IMR-90 (cell line): ENCODE measurements at regions not wholly inside any gene's neighbourhood (a gene's known extent, or its start where the extent isn't known, plus 50 kb on each side); places are given as distances from the start of the nearest gene placed in this dataset.

Experiments used
- ATAC-seq: fragments of 200-7000 bp; cut with Tn5 transposase; 2 replicates; pipeline ENCODE4 v1.9.1; 2020; ENCODE audit warnings: low read depth, mild to moderate bottlenecking, moderate library complexity
- BruUV-seq: library from RNA; stranded (reverse); fragments of 400-500 nt; replicated peaks from 2 replicates; lab custom pipeline; 2021; lab: Mats Ljungman, UMichigan
- CTCF ChIA-PET: fragments of 300-600 bp; formaldehyde crosslinking; extraction: SDS; loops from one replicate; lab custom pipeline; 2021; ENCODE audit warnings: antibody characterized with exemption; lab: Yijun Ruan, JAX
- POLR2A ChIA-PET: fragments of 300-600 bp; sonication (Branson Sonifier 250); formaldehyde crosslinking; loops from one replicate; lab custom pipeline; 2022; ENCODE audit warnings: antibody characterized with exemption; ENCODE audit not compliant: unreplicated experiment; lab: Charles Lee
- DNase-seq: peaks from one replicate; pipeline ENCODE4 v3.0.0; 2013
- H2AFZ ChIP-seq: replicated peaks from 2 replicates; pipeline ENCODE3; 2013; ENCODE audit warnings: low read length, mild to moderate bottlenecking; ENCODE audit not compliant: poor library complexity
- H2AK5ac ChIP-seq: 2 replicates; pipeline ENCODE4 v1.6.1; 2013; ENCODE audit warnings: low read depth, low read length, inconsistent platforms
- H2AK9ac ChIP-seq: replicated peaks from 2 replicates; pipeline ENCODE3; 2013; ENCODE audit warnings: mild to moderate bottlenecking, low read depth, low read length, moderate library complexity; ENCODE audit not compliant: poor library complexity
- H2BK120ac ChIP-seq: 2 replicates; pipeline ENCODE4 v1.6.1; 2013; ENCODE audit warnings: low read depth, low read length, inconsistent platforms
- H2BK15ac ChIP-seq: 3 replicates; pipeline ENCODE4 v1.6.1; 2013; ENCODE audit warnings: low read depth, low read length, inconsistent platforms
- H2BK20ac ChIP-seq: 2 replicates; pipeline ENCODE4 v1.6.1; 2013; ENCODE audit warnings: low read depth, mild to moderate bottlenecking, inconsistent platforms, low read length, moderate library complexity
- H2BK5ac ChIP-seq: 2 replicates; pipeline ENCODE4 v1.6.1; 2013; ENCODE audit warnings: mild to moderate bottlenecking, low read depth, low read length, inconsistent platforms; ENCODE audit not compliant: poor library complexity, severe bottlenecking
- H3K14ac ChIP-seq: replicated peaks from 2 replicates; pipeline ENCODE4 v1.6.1; 2013; ENCODE audit warnings: low read depth, low read length, inconsistent platforms
- H3K18ac ChIP-seq: 2 replicates; pipeline ENCODE4 v1.6.1; 2013; ENCODE audit warnings: low read depth, low read length, control low read depth
- H3K23ac ChIP-seq: 2 replicates; pipeline ENCODE4 v1.6.1; 2013; ENCODE audit warnings: low read depth, low read length, inconsistent platforms
- H3K27ac ChIP-seq: 2 replicates; pipeline ENCODE4 v1.5.1; 2013; ENCODE audit warnings: mild to moderate bottlenecking, control low read depth, low read length; ENCODE audit not compliant: insufficient read depth
- H3K27me3 ChIP-seq: 2 replicates; pipeline ENCODE4 v1.6.1; 2013; ENCODE audit warnings: low read length; ENCODE audit not compliant: control insufficient read depth, insufficient read depth
- H3K36me3 ChIP-seq: 2 replicates; pipeline ENCODE4 v1.6.1; 2013; ENCODE audit warnings: low read length, mixed read lengths; ENCODE audit not compliant: control insufficient read depth, insufficient read depth
- H3K4ac ChIP-seq: 2 replicates; pipeline ENCODE4 v1.6.1; 2013; ENCODE audit warnings: low read depth, low read length, inconsistent platforms
- H3K4me1 ChIP-seq: 2 replicates; pipeline ENCODE4 v1.6.1; 2013; ENCODE audit warnings: low read length, mixed read lengths; ENCODE audit not compliant: control insufficient read depth, insufficient read depth
- H3K4me2 ChIP-seq: 2 replicates; pipeline ENCODE4 v1.6.1; 2013; ENCODE audit warnings: low read depth, mild to moderate bottlenecking, control low read depth, low read length, moderate library complexity
- H3K4me3 ChIP-seq: 2 replicates; pipeline ENCODE4 v1.5.1; 2013; ENCODE audit warnings: low read depth, mild to moderate bottlenecking, control low read depth, low read length, moderate library complexity; ENCODE audit not compliant: insufficient read depth
- H3K56ac ChIP-seq: 2 replicates; pipeline ENCODE4 v1.6.1; 2013; ENCODE audit warnings: low read length, inconsistent platforms; ENCODE audit not compliant: insufficient read depth; ENCODE audit errors: extremely low read depth
- H3K79me1 ChIP-seq, 2 experiments: 2 replicates each; pipeline ENCODE4 v1.6.1; 2013; ENCODE audit warnings: low read length in 2 of 2, inconsistent platforms in 1 of 2, low read depth in 1 of 2
- H3K9ac ChIP-seq: 2 replicates; pipeline ENCODE4 v1.6.1; 2013; ENCODE audit warnings: low read depth, low read length, control low read depth
- H3K9me1 ChIP-seq: 2 replicates; pipeline ENCODE4 v1.6.1; 2013; ENCODE audit warnings: low read length, inconsistent platforms; ENCODE audit not compliant: insufficient read depth
- H3K9me3 ChIP-seq: 2 replicates; pipeline ENCODE4 v1.6.1; 2013; ENCODE audit warnings: low read length; ENCODE audit not compliant: control insufficient read depth, insufficient read depth
- H4K20me1 ChIP-seq: 2 replicates; pipeline ENCODE4 v1.6.1; 2013; ENCODE audit warnings: low read length, inconsistent platforms; ENCODE audit not compliant: insufficient read depth
- H4K5ac ChIP-seq: 2 replicates; pipeline ENCODE4 v1.6.1; 2013; ENCODE audit warnings: mild to moderate bottlenecking, low read depth, low read length, control low read depth
- H4K8ac ChIP-seq, 2 experiments: 2 replicates each; pipeline ENCODE4 v1.6.1; 2013; ENCODE audit warnings: low read depth in 2 of 2, low read length in 2 of 2, control low read depth in 1 of 2, inconsistent platforms in 1 of 2
- H4K91ac ChIP-seq: 2 replicates; pipeline ENCODE4 v1.6.1; 2013; ENCODE audit warnings: low read depth, low read length, inconsistent platforms; ENCODE audit not compliant: insufficient read depth
- BHLHE40 ChIP-seq: fragments of 150-350 bp; IDR thresholded peaks from 2 replicates; pipeline ENCODE4 v1.6.1; 2016; ENCODE audit warnings: mild to moderate bottlenecking, low read depth, low read length
- CHD1 ChIP-seq: IDR thresholded peaks from 2 replicates; pipeline ENCODE4 v1.6.1; 2012; ENCODE audit warnings: low read depth, low read length, improper control_type of control experiment
- FOS ChIP-seq: fragments of 150-350 bp; IDR thresholded peaks from 2 replicates; pipeline ENCODE4 v1.6.1; 2016; ENCODE audit warnings: low read depth, low read length
- MAFK ChIP-seq: IDR thresholded peaks from 2 replicates; pipeline ENCODE4 v1.6.1; 2012; ENCODE audit warnings: low read depth, low read length, improper control_type of control experiment
- MAZ ChIP-seq: IDR thresholded peaks from 2 replicates; pipeline ENCODE4 v1.6.1; 2012; ENCODE audit warnings: low read depth, mild to moderate bottlenecking, low read length, improper control_type of control experiment, moderate library complexity, borderline replicate concordance
- MXI1 ChIP-seq: IDR thresholded peaks from 2 replicates; pipeline ENCODE4 v1.6.1; 2012; ENCODE audit warnings: low read depth, mild to moderate bottlenecking, low read length, moderate library complexity, borderline replicate concordance
- NFE2L2 ChIP-seq: fragments of 150-350 bp; IDR thresholded peaks from 2 replicates; pipeline ENCODE4 v1.6.1; 2016; ENCODE audit warnings: low read depth, mild to moderate bottlenecking, low read length
- POLR2A ChIP-seq: IDR thresholded peaks from 2 replicates; pipeline ENCODE4 v1.6.1; 2012; ENCODE audit warnings: mild to moderate bottlenecking, low read depth, low read length
- RAD21 ChIP-seq: IDR thresholded peaks from 2 replicates; pipeline ENCODE4 v1.6.1; 2012; ENCODE audit warnings: low read length, improper control_type of control experiment
- RCOR1 ChIP-seq: IDR thresholded peaks from 2 replicates; pipeline ENCODE4 v1.6.1; 2012; ENCODE audit warnings: mild to moderate bottlenecking, low read length, improper control_type of control experiment; ENCODE audit not compliant: insufficient replicate concordance
- RFX5 ChIP-seq: IDR thresholded peaks from 2 replicates; pipeline ENCODE4 v1.8.0; 2012; ENCODE audit warnings: low read depth, mild to moderate bottlenecking, low read length, moderate library complexity
- SMC3 ChIP-seq: fragments of 150-350 bp; IDR thresholded peaks from 2 replicates; pipeline ENCODE4 v1.6.1; 2016; ENCODE audit warnings: low read depth, mild to moderate bottlenecking, antibody characterized with exemption, low read length, moderate library complexity
- USF2 ChIP-seq: fragments of 150-350 bp; IDR thresholded peaks from 2 replicates; pipeline ENCODE4 v1.6.1; 2017; ENCODE audit warnings: mild to moderate bottlenecking, antibody characterized with exemption, low read length, low read depth
- WGBS, 2 experiments: methylation state at CpG; one replicate each; pipeline versions ENCODE4 v1.1.5 to v1.1.7; 2013; ENCODE audit warnings: missing lambda C conversion rate in 2 of 2; ENCODE audit not compliant: insufficient read length in 1 of 2; ENCODE audit errors: extremely low coverage in 2 of 2; 5-methylcytosine and 5-hydroxymethylcytosine counted together
- dilution Hi-C: fragments of 300-500 bp; cut with HindIII; formaldehyde crosslinking; loops from one replicate; pipeline ENCODE4 v1.14.3; 2018; ENCODE audit warnings: low sequenced_read_pairs; ENCODE audit not compliant: unreplicated experiment
- in situ Hi-C: fragments of 300-500 bp; cut with MboI; formaldehyde crosslinking; loops from 3 replicates; pipeline ENCODE4 v1.14.3; 2019; ENCODE audit warnings: low sequenced_read_pairs, inconsistent platforms, mixed read lengths
- intact Hi-C: fragments of 100-400 bp; cut with micrococcal nuclease; formaldehyde crosslinking; loops from 2 replicates; pipeline ENCODE4 v1.10.0; 2022
- TF ChIP-seq, protein P1 (sequence below): conservative IDR thresholded peaks from 2 replicates; pipeline ENCODE4 v1.5.1; 2012; ENCODE audit warnings: mild to moderate bottlenecking, low read depth, low read length, improper control_type of control experiment

- peak; percentile 24; the same call in 1 of the 2 replicates for TF ChIP-seq RAD21
- no peak for TF ChIP-seq NFE2L2
- peak; percentile 96 for TF ChIP-seq BHLHE40
Measured at GRCh38 chr20:50285376-50286173, 94.9 kb downstream of the CEBPB start (continued).

DNA sequence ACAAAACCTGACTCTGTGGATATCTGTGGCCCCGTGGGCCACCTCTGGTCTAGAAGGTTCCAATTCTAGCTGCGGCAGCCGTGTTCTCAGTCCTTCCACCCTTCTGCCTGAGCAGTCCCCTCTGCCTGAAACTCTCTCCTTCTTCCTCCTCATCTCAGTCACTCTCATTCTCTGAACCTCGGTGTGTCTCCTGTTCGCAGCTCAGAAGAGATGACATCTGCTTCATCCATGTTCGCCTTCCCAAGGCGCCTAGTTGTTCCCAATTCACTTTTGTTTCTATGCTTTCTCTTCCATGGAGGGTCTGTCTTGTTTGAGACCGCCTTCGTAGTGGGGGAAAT, 95.5 kb downstream of the CEBPB start:
- Histone ChIP-seq H2BK15ac (peak overlapping the region; percentile 100), H2AK5ac (peak overlapping the region; percentile 99), H4K8ac (peak overlapping the region; percentile 94 to 97), H3K27ac (peak overlapping the region; percentile 96), H3K36me3 (no peaks in the 10 kb centered on the region), H4K5ac (peak overlapping the region; percentile 94), H2BK20ac (peak overlapping the region; percentile 99), H3K79me1 (peaks cover 0 to 30% of the 10 kb centered on the region in 2 experiments; a peak in 2 of 4 replicates), H3K14ac (peak overlapping the region; percentile 86), H3K4me1 (peaks cover 37% of the 10 kb centered on the region), H2BK5ac (peak overlapping the region; percentile 96), H2AK9ac (peak overlapping the region; percentile 96), H3K9ac (peak overlapping the region; percentile 54), H3K4me3 (no peak overlapping the region), H3K4me2 (no peak overlapping the region), H2AFZ (peak overlapping the region; percentile 87), H3K23ac (peak overlapping the region; percentile 94), H3K56ac (peak overlapping the region; percentile 92), H4K91ac (peak overlapping the region; percentile 99), H3K27me3 (no peaks in the 10 kb centered on the region), H3K4ac (peak overlapping the region; percentile 99), H3K18ac (peak overlapping the region; percentile 95), H3K9me1 (peaks cover 38% of the 10 kb centered on the region), H2BK120ac (peak overlapping the region; percentile 99), H4K20me1 (no peaks in the 10 kb centered on the region), H3K9me3 (no peaks in the 10 kb centered on the region)
- intact Hi-C loops (loop anchor here (2.0 kb wide), 1 partner anchor 19 kb away; no protein-coding TSS in a partner anchor), dilution Hi-C loops (no loop called here), in situ Hi-C loops (no loop called here)
- ChIA-PET POLR2A (interaction anchor here (1.7 kb wide), 1 partner anchor 19 kb away, joined by 10 read pairs; no protein-coding TSS in a partner anchor), CTCF (interaction anchor here (1.9 kb wide), 1 partner anchor 169 kb away, joined by 7 read pairs; no protein-coding TSS in a partner anchor)
- ATAC-seq (peak; percentile 13), DNase-seq (no peak)
- 56% methylated on average over 5 of the region's 9 CpGs; no CpG with 5 or more reads in 1 of the 2 experiments for WGBS, 2 experiments
- BruUV-seq, result no TSS peak
- TF ChIP-seq RFX5 (no peak), POLR2A (no peak), RAD21 (no peak), RCOR1 (no peak), MAZ (no peak), MXI1 (no peak), USF2 (no peak), CHD1 (no peak), NFE2L2 (no peak), MAFK (no peak), SMC3 (no peak), FOS (no peak)
- TF ChIP-seq, protein P1, sequence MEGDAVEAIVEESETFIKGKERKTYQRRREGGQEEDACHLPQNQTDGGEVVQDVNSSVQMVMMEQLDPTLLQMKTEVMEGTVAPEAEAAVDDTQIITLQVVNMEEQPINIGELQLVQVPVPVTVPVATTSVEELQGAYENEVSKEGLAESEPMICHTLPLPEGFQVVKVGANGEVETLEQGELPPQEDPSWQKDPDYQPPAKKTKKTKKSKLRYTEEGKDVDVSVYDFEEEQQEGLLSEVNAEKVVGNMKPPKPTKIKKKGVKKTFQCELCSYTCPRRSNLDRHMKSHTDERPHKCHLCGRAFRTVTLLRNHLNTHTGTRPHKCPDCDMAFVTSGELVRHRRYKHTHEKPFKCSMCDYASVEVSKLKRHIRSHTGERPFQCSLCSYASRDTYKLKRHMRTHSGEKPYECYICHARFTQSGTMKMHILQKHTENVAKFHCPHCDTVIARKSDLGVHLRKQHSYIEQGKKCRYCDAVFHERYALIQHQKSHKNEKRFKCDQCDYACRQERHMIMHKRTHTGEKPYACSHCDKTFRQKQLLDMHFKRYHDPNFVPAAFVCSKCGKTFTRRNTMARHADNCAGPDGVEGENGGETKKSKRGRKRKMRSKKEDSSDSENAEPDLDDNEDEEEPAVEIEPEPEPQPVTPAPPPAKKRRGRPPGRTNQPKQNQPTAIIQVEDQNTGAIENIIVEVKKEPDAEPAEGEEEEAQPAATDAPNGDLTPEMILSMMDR, result no peak
